SH-SY5Y (cell line): ENCODE measurements at regions not wholly inside any gene's neighbourhood (a gene's known extent, or its start where the extent isn't known, plus 50 kb on each side); places are given as distances from the start of the nearest gene placed in this dataset.

ENCODE experiments used
- GATA2 ChIP-seq: IDR thresholded peaks from 2 replicates; pipeline ENCODE4 v1.6.1; 2011; ENCODE audit warnings: mild to moderate bottlenecking, low read depth, low read length
- GATA3 ChIP-seq: IDR thresholded peaks from 2 replicates; pipeline ENCODE4 v1.6.1; 2011; ENCODE audit warnings: low read depth, mild to moderate bottlenecking, low read length, moderate library complexity

DNA sequence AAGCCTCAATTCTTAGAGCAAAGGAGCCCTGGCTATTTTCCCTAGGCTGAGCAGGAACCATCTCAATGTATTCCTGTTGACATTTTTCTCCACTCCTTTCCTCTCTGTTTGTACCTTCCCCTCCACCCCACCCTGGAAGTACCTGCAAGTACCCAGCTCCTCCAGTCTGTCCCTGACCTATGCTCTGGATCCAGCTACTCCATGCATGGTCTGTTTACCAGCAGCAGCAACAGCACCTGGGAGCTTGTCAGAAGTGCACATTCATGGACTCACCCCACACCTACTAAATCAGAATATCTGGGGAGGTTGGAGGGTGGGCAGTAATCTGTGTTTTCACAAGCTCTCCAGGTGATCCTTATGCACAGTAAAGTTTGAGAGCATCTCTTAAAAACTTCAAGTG, 240.7 kb upstream of the UMPS start:
- TF ChIP-seq GATA3 (no peak), GATA2 (no peak)
